Neuronal stem cell (in vitro differentiated cells): ENCODE measurements at regions not wholly inside any gene's neighbourhood (a gene's known extent, or its start where the extent isn't known, plus 50 kb on each side); places are given as distances from the start of the nearest gene placed in this dataset.

Source experiments
- DNase-seq: peaks from one replicate; pipeline ENCODE4 v3.0.0-alpha.2; 2013; ENCODE audit warnings: low spot score
- H2AFZ ChIP-seq: one replicate; pipeline ENCODE4 v1.6.1; 2013; ENCODE audit warnings: mild to moderate bottlenecking, low read length, inconsistent platforms
- H2AK5ac ChIP-seq: 2 replicates; pipeline ENCODE4 v1.6.1; 2013; ENCODE audit warnings: low read depth, mild to moderate bottlenecking, inconsistent platforms, low read length, moderate library complexity, mixed read lengths
- H2BK120ac ChIP-seq: 2 replicates; pipeline ENCODE4 v1.6.1; 2013; ENCODE audit warnings: low read depth, mild to moderate bottlenecking, inconsistent platforms, low read length, moderate library complexity, mixed read lengths
- H2BK12ac ChIP-seq: one replicate; pipeline ENCODE4 v1.6.1; 2013; ENCODE audit warnings: low read length, inconsistent platforms
- H2BK15ac ChIP-seq: 2 replicates; pipeline ENCODE4 v1.6.1; 2013; ENCODE audit warnings: mild to moderate bottlenecking, low read length, inconsistent platforms, mixed read lengths
- H2BK5ac ChIP-seq: one replicate; pipeline ENCODE4 v1.6.1; 2013; ENCODE audit warnings: inconsistent platforms, mild to moderate bottlenecking, low read length, moderate library complexity
- H3K14ac ChIP-seq: one replicate; pipeline ENCODE4 v1.6.1; 2013; ENCODE audit warnings: low read length, inconsistent platforms
- H3K18ac ChIP-seq: 2 replicates; pipeline ENCODE4 v1.6.1; 2013; ENCODE audit warnings: low read length, inconsistent platforms
- H3K23ac ChIP-seq: 2 replicates; pipeline ENCODE4 v1.6.1; 2013; ENCODE audit warnings: low read depth, mild to moderate bottlenecking, mixed read lengths, low read length, inconsistent platforms; ENCODE audit not compliant: poor library complexity
- H3K27ac ChIP-seq: replicated peaks from 3 replicates; pipeline ENCODE4 v1.5.1; 2013; ENCODE audit warnings: low read length, inconsistent platforms
- H3K27me3 ChIP-seq, 3 experiments: 2 replicates each; pipeline ENCODE4 v1.6.1; 2013; ENCODE audit warnings: low read length in 3 of 3, mild to moderate bottlenecking in 2 of 3, inconsistent platforms in 1 of 3, low read depth in 1 of 3, mixed read lengths in 1 of 3, moderate library complexity in 1 of 3; ENCODE audit not compliant: control insufficient read depth in 3 of 3, insufficient read depth in 3 of 3
- H3K36me3 ChIP-seq, 2 donors: replicated peaks in 1 of 2; 2 replicates each; pipeline ENCODE4 v1.6.1; 2013; ENCODE audit warnings: low read length in 2 of 2; ENCODE audit not compliant: control insufficient read depth in 2 of 2, insufficient read depth in 2 of 2
- H3K4ac ChIP-seq: 2 replicates; pipeline ENCODE4 v1.6.1; 2013; ENCODE audit warnings: inconsistent platforms, mild to moderate bottlenecking, low read length, moderate library complexity
- H3K4me1 ChIP-seq, 2 donors: 1 replicate in 1 of 2; 2 replicates in 1 of 2; pipeline ENCODE4 v1.6.1; 2013; ENCODE audit warnings: low read length in 2 of 2, low read depth in 1 of 2; ENCODE audit not compliant: control insufficient read depth in 2 of 2, insufficient read depth in 1 of 2
- H3K4me2 ChIP-seq: one replicate; pipeline ENCODE4 v1.6.1; 2013; ENCODE audit warnings: mild to moderate bottlenecking, low read length, inconsistent platforms; ENCODE audit not compliant: insufficient read depth, poor library complexity, severe bottlenecking
- H3K4me3 ChIP-seq, 2 donors: 2 replicates each; pipeline ENCODE4 v1.5.1; 2013; ENCODE audit warnings: low read length in 2 of 2, mild to moderate bottlenecking in 2 of 2, inconsistent platforms in 1 of 2, moderate library complexity in 1 of 2
- H3K79me1 ChIP-seq: one replicate; pipeline ENCODE4 v1.6.1; 2013; ENCODE audit warnings: low read depth, mild to moderate bottlenecking, inconsistent platforms, low read length, moderate library complexity
- H3K9ac ChIP-seq: one replicate; pipeline ENCODE4 v1.6.1; 2013; ENCODE audit warnings: mild to moderate bottlenecking, low read depth, low read length, inconsistent platforms; ENCODE audit not compliant: poor library complexity
- H3K9me3 ChIP-seq, 2 donors: replicated peaks in 1 of 2; 2 replicates each; pipeline versions ENCODE3 to v1.6.1; 2013; ENCODE audit warnings: low read length in 2 of 2, mild to moderate bottlenecking in 2 of 2, inconsistent platforms in 1 of 2, low read depth in 1 of 2, mixed read lengths in 1 of 2, moderate library complexity in 1 of 2; ENCODE audit not compliant: control insufficient read depth in 2 of 2, insufficient read depth in 1 of 2
- H4K8ac ChIP-seq: one replicate; pipeline ENCODE4 v1.6.1; 2013; ENCODE audit warnings: low read depth, mild to moderate bottlenecking, inconsistent platforms, low read length, moderate library complexity
- H4K91ac ChIP-seq: one replicate; pipeline ENCODE4 v1.6.1; 2013; ENCODE audit warnings: low read length, low read depth, mild to moderate bottlenecking, inconsistent platforms; ENCODE audit not compliant: poor library complexity
- WGBS, 2 donors: extraction: QIAGEN DNeasy Blood & Tissue Kit; methylation state at CpG; one replicate each; pipeline ENCODE4 v1.1.7; 2013; ENCODE audit warnings: missing lambda C conversion rate in 2 of 2, mixed read lengths in 1 of 2; ENCODE audit not compliant: insufficient read length in 2 of 2, insufficient replicate concordance in 1 of 2; ENCODE audit errors: extremely low coverage in 2 of 2; 5-methylcytosine and 5-hydroxymethylcytosine counted together

- Histone ChIP-seq H4K91ac (no peak overlapping the region), H3K14ac (no peak overlapping the region), H3K36me3 (no peaks in the 10 kb centered on the region), H2BK15ac (no peak overlapping the region), H3K79me1 (no peaks in the 10 kb centered on the region), H3K23ac (no peak overlapping the region), H3K4ac (no peak overlapping the region), H2BK12ac (no peak overlapping the region), H4K8ac (no peak overlapping the region), H3K4me3 (no peak overlapping the region), H3K4me1 (no peaks in the 10 kb centered on the region), H2AK5ac (no peak overlapping the region), H2BK5ac (no peak overlapping the region), H3K18ac (no peak overlapping the region), H3K4me2 (no peak overlapping the region), H3K9me3 (peaks cover 0 to 4% of the 10 kb centered on the region in 2 donors), H3K27ac (no peak overlapping the region), H2BK120ac (no peak overlapping the region), H2AFZ (no peak overlapping the region), H3K9ac (no peak overlapping the region), H3K27me3 (no peaks in the 10 kb centered on the region)
- DNase-seq: no peak
- no CpG with 5 or more reads among the region's 3 CpGs for WGBS, 2 donors
These were observed 782.6 kb downstream of the DIPK2A start for GRCh38 chr3:144754076-144754783.

- H3K18ac ChIP-seq: no peak overlapping the region
- H3K23ac ChIP-seq: no peak overlapping the region
- no peak overlapping the region for H3K4me2 ChIP-seq
- no peak overlapping the region for H2AK5ac ChIP-seq
- no peak overlapping the region for H4K8ac ChIP-seq
- no peak overlapping the region for H3K27ac ChIP-seq
- H2BK15ac ChIP-seq: no peak overlapping the region
- no peak overlapping the region for H3K4ac ChIP-seq
- no peak overlapping the region for H2BK12ac ChIP-seq
- H3K27me3 ChIP-seq: no peaks in the 10 kb centered on the region
- no peak overlapping the region for H2AFZ ChIP-seq
- H3K36me3 ChIP-seq: no peaks in the 10 kb centered on the region
- H3K4me3 ChIP-seq: peak overlapping the region in 1 of 2 donors; percentile 65
- H3K4me1 ChIP-seq: no peaks in the 10 kb centered on the region
- no peak overlapping the region for H2BK120ac ChIP-seq
- no peak overlapping the region for H3K9ac ChIP-seq
- H3K14ac ChIP-seq: no peak overlapping the region
- no CpG with 5 or more reads among the region's 27 CpGs for WGBS, 2 donors
- H2BK5ac ChIP-seq: peak overlapping the region; percentile 39
- no peaks in the 10 kb centered on the region for H3K79me1 ChIP-seq
- H3K9me3 ChIP-seq: peaks cover 0 to 4% of the 10 kb centered on the region in 2 donors
- DNase-seq: no peak
- H4K91ac ChIP-seq: no peak overlapping the region
These were observed 785.2 kb downstream of the DIPK2A start for GRCh38 chr3:144756704-144757440.

GRCh38 chr3:144760831-144761230 is 789.2 kb downstream of the DIPK2A start:
- Histone ChIP-seq H3K27ac (no peak overlapping the region), H2AK5ac (no peak overlapping the region), H4K8ac (no peak overlapping the region), H3K9me3 (peaks cover 0 to 4% of the 10 kb centered on the region in 2 donors), H3K23ac (no peak overlapping the region), H3K4me1 (no peaks in the 10 kb centered on the region), H4K91ac (no peak overlapping the region), H2BK12ac (no peak overlapping the region), H2AFZ (no peak overlapping the region), H3K14ac (no peak overlapping the region), H3K36me3 (no peaks in the 10 kb centered on the region), H2BK5ac (no peak overlapping the region), H3K4me3 (no peak overlapping the region), H3K18ac (no peak overlapping the region), H2BK120ac (no peak overlapping the region), H3K79me1 (no peaks in the 10 kb centered on the region), H3K4me2 (no peak overlapping the region), H3K9ac (no peak overlapping the region), H3K4ac (no peak overlapping the region), H3K27me3 (no peaks in the 10 kb centered on the region), H2BK15ac (no peak overlapping the region)
- no peak for DNase-seq
- no CpG with 5 or more reads among the region's 2 CpGs for WGBS, 2 donors

- WGBS, 2 donors: no CpG with 5 or more reads among the region's 1 CpG
- no peak overlapping the region for H3K23ac ChIP-seq
These were observed 790.5 kb downstream of the DIPK2A start for GRCh38 chr3:144762091-144762490.

More at GRCh38 chr3:144762091-144762490, 790.5 kb downstream of the DIPK2A start:
- Histone ChIP-seq H3K4me2 (no peak overlapping the region), H4K8ac (no peak overlapping the region), H2BK5ac (no peak overlapping the region), H3K14ac (no peak overlapping the region), H3K18ac (no peak overlapping the region), H3K79me1 (no peaks in the 10 kb centered on the region), H3K9ac (no peak overlapping the region), H3K4ac (no peak overlapping the region), H3K27ac (no peak overlapping the region), H2BK120ac (no peak overlapping the region), H2AK5ac (no peak overlapping the region), H3K9me3 (no peaks in the 10 kb centered on the region), H3K4me1 (no peaks in the 10 kb centered on the region), H3K36me3 (no peaks in the 10 kb centered on the region), H3K4me3 (no peak overlapping the region), H2BK12ac (no peak overlapping the region), H2AFZ (no peak overlapping the region), H3K27me3 (no peaks in the 10 kb centered on the region), H2BK15ac (no peak overlapping the region), H4K91ac (no peak overlapping the region)
- DNase-seq: no peak
